GM12873 (cell line): ENCODE measurements at regions not wholly inside any gene's neighbourhood (a gene's known extent, or its start where the extent isn't known, plus 50 kb on each side); places are given as distances from the start of the nearest gene placed in this dataset.

ENCODE experiments used
- CTCF ChIP-seq: IDR thresholded peaks from 2 replicates; pipeline ENCODE4 v1.5.1; 2012; ENCODE audit warnings: low read depth, mild to moderate bottlenecking, moderate library complexity, low read length, control low read depth; ENCODE audit not compliant: insufficient read depth; ENCODE audit errors: missing control alignments

DNA sequence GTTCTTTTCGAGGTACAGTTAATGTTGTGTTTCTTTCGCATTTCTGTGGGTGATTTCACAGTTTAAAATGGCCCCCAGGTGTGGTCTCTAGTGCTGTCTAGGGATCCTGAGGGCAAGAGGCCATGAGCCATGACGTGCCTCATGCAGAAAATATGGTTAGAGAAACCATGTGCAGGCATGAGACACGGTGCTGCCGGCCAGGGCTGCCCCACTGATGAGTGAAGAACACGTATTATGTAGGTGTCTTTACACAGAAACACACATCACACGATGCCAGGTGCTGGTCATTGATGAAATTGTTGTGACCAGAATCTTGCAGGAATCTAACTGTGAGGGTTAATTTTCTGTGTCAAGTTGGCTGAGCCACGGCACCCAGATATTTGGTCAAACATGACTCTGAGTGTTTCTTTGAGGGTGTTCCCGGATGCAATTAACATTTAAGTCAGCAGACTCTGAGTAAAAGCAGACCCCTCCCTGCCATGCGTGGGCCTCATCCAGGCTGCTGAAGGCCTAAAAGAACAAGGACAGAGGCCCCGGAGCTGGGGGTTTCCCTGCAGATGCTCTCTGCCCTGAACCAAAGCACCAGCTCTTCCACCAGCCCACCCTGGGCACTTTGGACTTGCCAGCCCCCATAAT, 463.0 kb upstream of the MYT1L start:
- TF ChIP-seq CTCF: no peak

DNA sequence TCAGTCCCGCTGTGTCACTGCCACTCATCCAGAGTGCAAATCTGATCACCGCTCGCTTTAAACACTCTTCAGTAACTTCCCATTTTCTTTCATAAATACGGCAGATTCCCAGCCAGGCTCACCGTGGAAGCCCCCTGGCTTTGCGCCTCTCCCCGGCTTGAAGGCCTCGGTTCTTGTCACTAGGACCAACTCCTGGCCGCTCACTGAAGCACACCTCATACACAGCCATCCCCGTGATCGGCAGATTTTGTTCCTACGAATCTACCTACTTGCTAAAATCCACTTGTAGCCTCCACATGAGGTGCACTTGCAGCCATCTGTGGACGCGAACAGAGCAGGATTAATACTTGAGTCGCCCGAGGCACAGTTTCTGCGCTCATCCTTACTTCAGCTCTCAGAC, 462.4 kb upstream of the MYT1L start:
- no peak for TF ChIP-seq CTCF

DNA sequence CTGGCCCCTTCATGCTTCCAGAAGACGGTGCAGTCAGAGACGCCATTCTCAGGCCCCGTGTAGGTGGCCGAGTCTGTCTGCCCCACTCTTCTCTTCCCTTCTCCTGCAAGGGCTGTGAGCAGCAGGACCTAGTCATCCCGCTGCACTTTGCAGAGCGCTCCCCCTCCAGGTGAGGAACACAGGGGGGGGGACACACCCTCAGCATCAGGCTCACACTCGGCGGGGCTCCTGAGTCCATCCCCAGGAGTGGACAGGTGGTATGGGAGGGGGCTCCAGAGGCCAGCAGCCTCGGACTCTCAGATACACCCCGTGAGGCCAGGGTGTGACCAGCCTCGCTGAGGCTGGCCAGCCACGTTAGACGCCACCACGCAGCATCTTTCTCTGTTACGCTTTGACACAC, 460.5 kb upstream of the MYT1L start:
- TF ChIP-seq CTCF: no peak

GRCh38 chr2:2791031-2791430, 460.0 kb upstream of the MYT1L start:
- no peak for TF ChIP-seq CTCF

GRCh38 chr2:2788076-2788475, 457.0 kb upstream of the MYT1L start:
- TF ChIP-seq CTCF: no peak

DNA sequence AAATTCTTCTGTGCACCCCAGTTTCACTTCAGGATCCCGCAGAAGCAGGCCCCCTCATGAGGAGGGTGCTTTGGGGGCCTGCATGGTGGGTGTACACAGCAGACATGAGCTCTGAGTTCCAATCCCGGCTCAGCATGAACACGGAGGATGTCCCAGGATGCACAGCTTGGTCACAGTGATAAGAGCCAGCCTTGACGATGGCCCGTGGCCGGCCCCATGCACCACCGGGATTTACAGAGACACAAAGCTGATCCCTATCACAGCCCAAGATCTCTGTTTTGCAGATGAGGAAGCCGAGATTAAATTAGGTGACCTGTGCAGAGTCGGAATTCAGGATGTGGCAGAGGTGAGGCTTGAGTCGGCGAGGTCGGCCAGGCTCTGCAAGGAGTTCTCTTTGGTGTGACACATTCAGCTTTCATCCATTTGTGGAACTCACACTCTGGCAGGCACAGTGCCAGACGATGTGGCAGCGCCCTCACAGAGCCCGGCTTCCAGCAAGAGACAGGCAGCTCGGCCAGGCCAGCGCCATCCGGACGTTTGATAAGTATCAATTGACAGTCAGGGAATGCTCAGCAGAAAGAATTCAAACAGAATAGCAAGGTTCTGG, 456.3 kb upstream of the MYT1L start:
- no peak for TF ChIP-seq CTCF

- no peak for TF ChIP-seq CTCF
Measured at GRCh38 chr2:2782007-2782406, 450.9 kb upstream of the MYT1L start.
